ENCODE measurements at regions not wholly inside any gene's neighbourhood (a gene's known extent, or its start where the extent isn't known, plus 50 kb on each side); places are given as distances from the start of the nearest gene placed in this dataset.

GRCh38 chr2:117269574-117269973 is 544.9 kb upstream of the DDX18 start:
- Histone ChIP-seq H3K14ac (ENCODE audit: insufficient read length) (no peak overlapping the region), H2BK120ac (replicated peaks; ENCODE audit: low read depth, low read length) (no peak overlapping the region), H2AK5ac (ENCODE audit: low read depth, low read length) (no peak overlapping the region), H3K4me1 (replicated peaks in 1 of 4; ENCODE audit: control insufficient read depth in 3 of 4, insufficient read depth in 4 of 4, low read length in 3 of 4) (peaks cover 0 to 11% (median 0%) of the 10 kb centered on the region in 4 experiments; a peak in 1 of 7 replicates), H3K27me3 (replicated peaks in 1 of 4; ENCODE audit: control insufficient read depth in 3 of 4, extremely low read depth in 1 of 4, insufficient read depth in 3 of 4, low read length in 3 of 4) (no peaks in the 10 kb centered on the region), H3K23me2 (ENCODE audit: low read depth, low read length) (no peaks in the 10 kb centered on the region), H2BK20ac (ENCODE audit: low read length) (no peak overlapping the region), H4K20me1 (replicated peaks in 1 of 2; ENCODE audit: control insufficient read depth in 1 of 2, insufficient read depth in 2 of 2, low read length in 2 of 2) (no peaks in the 10 kb centered on the region), H3K79me2 (ENCODE audit: control insufficient read depth in 1 of 2, insufficient read depth in 2 of 2, low read length in 2 of 2) (no peaks in the 10 kb centered on the region), H2BK12ac (ENCODE audit: low read depth, low read length) (no peak overlapping the region), H3K36me3 (ENCODE audit: control insufficient read depth in 2 of 4, insufficient read depth in 4 of 4, low read length in 3 of 4) (no peaks in the 10 kb centered on the region), H3K9me3 (ENCODE audit: insufficient read depth in 2 of 2, low read depth in 1 of 2, low read length in 1 of 2) (no peaks in the 10 kb centered on the region), H2BK5ac (ENCODE audit: low read depth, low read length) (no peak overlapping the region), H3K4ac (replicated peaks; ENCODE audit: insufficient read length, low read depth, low read length) (no peak overlapping the region), H2AFZ (ENCODE audit: low read length) (no peak overlapping the region), H3K79me1 (ENCODE audit: low read depth, low read length) (no peaks in the 10 kb centered on the region), H2BK15ac (ENCODE audit: low read length) (no peak overlapping the region), H3K18ac (ENCODE audit: extremely low read depth, low read length) (no peak overlapping the region), H4K8ac (ENCODE audit: extremely low read depth, insufficient read depth, low read length) (no peak overlapping the region), H3K4me3 (ENCODE audit: extremely low read depth in 1 of 4, insufficient read depth in 2 of 4, low read depth in 3 of 4, low read length in 4 of 4) (no peak overlapping the region), H4K91ac (replicated peaks; ENCODE audit: insufficient read length, low read length) (no peak overlapping the region), H4K5ac (ENCODE audit: insufficient read length, low read depth, low read length) (no peak overlapping the region), H3K27ac (ENCODE audit: low read depth, low read length) (no peak overlapping the region), H3K23ac (ENCODE audit: insufficient read length) (no peak overlapping the region), H3K9ac (replicated peaks in 1 of 4; ENCODE audit: extremely low read depth in 1 of 4, low read depth in 3 of 4, low read length in 3 of 4) (no peak overlapping the region), H3K4me2 (ENCODE audit: insufficient read depth in 1 of 2, low read depth in 2 of 2, low read length in 2 of 2) (no peak overlapping the region), H3K56ac (replicated peaks; ENCODE audit: insufficient read length, low read depth, low read length) (no peak overlapping the region)
- ChIA-PET CTCF (ENCODE audit: partially characterized antibody) (interaction anchor here (1.0 kb wide), 1 partner anchor 12 kb away, joined by 3 read pairs; no protein-coding TSS in a partner anchor), POLR2A (ENCODE audit: partially characterized antibody) (interaction anchor here (1.1 kb wide), 1 partner anchor 20 kb away, joined by 3 read pairs; no protein-coding TSS in a partner anchor)
- FAIRE-seq (no peak), DNase-seq (ENCODE audit: low read depth in 1 of 2, low spot score in 2 of 2) (no peak)
- TF ChIP-seq KDM5A (IDR thresholded peaks at IDR 0.05; ENCODE audit: low read length) (no peak), GTF2F1 (IDR thresholded peaks at IDR 0.05; ENCODE audit: borderline replicate concordance, low read depth, low read length) (no peak), SIN3A (conservative IDR thresholded peaks at IDR 0.05 in 1 of 2, IDR thresholded peaks at IDR 0.05 in 1 of 2; ENCODE audit: low read depth in 1 of 2, low read length in 2 of 2) (no peak), RNF2 (IDR thresholded peaks at IDR 0.05; ENCODE audit: borderline replicate concordance, low read depth, low read length, missing control alignments, poor library complexity, severe bottlenecking) (no peak)
- WGBS, 2 experiments (ENCODE audit: extremely low coverage in 1 of 2, insufficient coverage in 1 of 2, insufficient read length in 1 of 2, insufficient replicate concordance in 2 of 2, low coverage in 1 of 2, low lambda C conversion rate in 2 of 2, missing lambda C conversion rate in 1 of 2), result 83% methylated on average over 1 of the region's 1 CpG; no CpG with 5 or more reads in 1 of the 2 experiments
